Breast epithelium (tissue), 3 donors: ENCODE measurements at regions not wholly inside any gene's neighbourhood (a gene's known extent, or its start where the extent isn't known, plus 50 kb on each side); places are given as distances from the start of the nearest gene placed in this dataset.

Experiments used
- POLR2A ChIP-seq: fragments of 450-650 bp; IDR thresholded peaks from one replicate; pipeline ENCODE4 v1.6.1; 2016; ENCODE audit warnings: antibody characterized with exemption, mild to moderate bottlenecking, moderate library complexity
- POLR2AphosphoS5 ChIP-seq, 3 donors: sonication (generic); formaldehyde crosslinking; IDR thresholded peaks; one replicate each; pipeline ENCODE4 v1.6.1; 2017; ENCODE audit warnings: antibody characterized with exemption in 3 of 3
- TF ChIP-seq, protein P1 (sequence below), 3 donors: fragments of 450-650 bp; IDR thresholded peaks; one replicate each; pipeline ENCODE4 v1.5.1; 2016 to 2017; ENCODE audit warnings: antibody characterized with exemption in 3 of 3, mild to moderate bottlenecking in 3 of 3, moderate library complexity in 3 of 3

- TF ChIP-seq POLR2A (no peak), POLR2AphosphoS5 (IDR thresholded peaks at IDR 0.05) (no peak)
- TF ChIP-seq, protein P1, sequence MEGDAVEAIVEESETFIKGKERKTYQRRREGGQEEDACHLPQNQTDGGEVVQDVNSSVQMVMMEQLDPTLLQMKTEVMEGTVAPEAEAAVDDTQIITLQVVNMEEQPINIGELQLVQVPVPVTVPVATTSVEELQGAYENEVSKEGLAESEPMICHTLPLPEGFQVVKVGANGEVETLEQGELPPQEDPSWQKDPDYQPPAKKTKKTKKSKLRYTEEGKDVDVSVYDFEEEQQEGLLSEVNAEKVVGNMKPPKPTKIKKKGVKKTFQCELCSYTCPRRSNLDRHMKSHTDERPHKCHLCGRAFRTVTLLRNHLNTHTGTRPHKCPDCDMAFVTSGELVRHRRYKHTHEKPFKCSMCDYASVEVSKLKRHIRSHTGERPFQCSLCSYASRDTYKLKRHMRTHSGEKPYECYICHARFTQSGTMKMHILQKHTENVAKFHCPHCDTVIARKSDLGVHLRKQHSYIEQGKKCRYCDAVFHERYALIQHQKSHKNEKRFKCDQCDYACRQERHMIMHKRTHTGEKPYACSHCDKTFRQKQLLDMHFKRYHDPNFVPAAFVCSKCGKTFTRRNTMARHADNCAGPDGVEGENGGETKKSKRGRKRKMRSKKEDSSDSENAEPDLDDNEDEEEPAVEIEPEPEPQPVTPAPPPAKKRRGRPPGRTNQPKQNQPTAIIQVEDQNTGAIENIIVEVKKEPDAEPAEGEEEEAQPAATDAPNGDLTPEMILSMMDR (IDR thresholded peaks at IDR 0.05) = no peak
Measured at GRCh38 chr6:166684170-166684569, 57.1 kb upstream of the RPS6KA2 start.
